ENCODE measurements at regions not wholly inside any gene's neighbourhood (a gene's known extent, or its start where the extent isn't known, plus 50 kb on each side); places are given as distances from the start of the nearest gene placed in this dataset.

GRCh38 chr19:29324717-29325116, 111.8 kb upstream of the UQCRFS1 start:
- ChIA-PET CTCF (no interaction called here), POLR2A (no interaction called here)
- no peak for ATAC-seq
- no TSS peak for BruUV-seq (replicated peaks)
- Histone ChIP-seq H3K27ac (ENCODE audit: low read length) (no peak overlapping the region), H3K9me3 (ENCODE audit: control insufficient read depth, insufficient read depth, low read depth, low read length) (no peaks in the 10 kb centered on the region), H3K4me3 (ENCODE audit: low read depth in 2 of 2, low read length in 2 of 2) (no peak overlapping the region), H3K27me3 (ENCODE audit: control insufficient read depth, insufficient read depth, low read length) (peaks cover 24% of the 10 kb centered on the region), H3K4me1 (ENCODE audit: control insufficient read depth, insufficient read depth, low read length) (no peaks in the 10 kb centered on the region), H3K36me3 (ENCODE audit: control insufficient read depth, insufficient read depth, low read length) (no peaks in the 10 kb centered on the region)
- TF ChIP-seq POLR2AphosphoS5 (IDR thresholded peaks at IDR 0.05; ENCODE audit: low read depth, low read length) (no peak), TCF7L2 (IDR thresholded peaks at IDR 0.05; ENCODE audit: low read depth, low read length) (no peak), REST (IDR thresholded peaks at IDR 0.05; ENCODE audit: insufficient read depth in 1 of 2, low read depth in 2 of 2, low read length in 1 of 2) (no peak), SIN3A (IDR thresholded peaks at IDR 0.05; ENCODE audit: borderline replicate concordance, insufficient read depth, low read depth, low read length) (no peak), CTCF (IDR thresholded peaks at IDR 0.05) (no peak)
- in situ Hi-C loops (cut with HindIII; ENCODE audit: low pct_unique_long_range_greater_than_20kb, low sequenced_read_pairs) = no loop called here
- intact Hi-C loops (cut with micrococcal nuclease; ENCODE audit: unreplicated experiment) = no loop called here
- DNase-seq (ENCODE audit: low read depth, low spot score) = no peak

GRCh38 chr19:29325241-29325975, 112.5 kb upstream of the UQCRFS1 start:
- in situ Hi-C loops (cut with HindIII; ENCODE audit: low pct_unique_long_range_greater_than_20kb, low sequenced_read_pairs) (no loop called here), intact Hi-C loops (cut with micrococcal nuclease; ENCODE audit: unreplicated experiment) (no loop called here)
- Histone ChIP-seq H3K27me3 (ENCODE audit: control insufficient read depth, insufficient read depth, low read length) (peaks cover 18% of the 10 kb centered on the region), H3K36me3 (ENCODE audit: control insufficient read depth, insufficient read depth, low read length) (no peaks in the 10 kb centered on the region), H3K4me1 (ENCODE audit: control insufficient read depth, insufficient read depth, low read length) (no peaks in the 10 kb centered on the region), H3K9me3 (ENCODE audit: control insufficient read depth, insufficient read depth, low read depth, low read length) (no peaks in the 10 kb centered on the region), H3K27ac (ENCODE audit: low read length) (no peak overlapping the region), H3K4me3 (ENCODE audit: low read depth in 2 of 2, low read length in 2 of 2) (no peak overlapping the region)
- no TSS peak for BruUV-seq (replicated peaks)
- TF ChIP-seq POLR2AphosphoS5 (IDR thresholded peaks at IDR 0.05; ENCODE audit: low read depth, low read length) (no peak), REST (IDR thresholded peaks at IDR 0.05; ENCODE audit: insufficient read depth in 1 of 2, low read depth in 2 of 2, low read length in 1 of 2) (no peak), SIN3A (IDR thresholded peaks at IDR 0.05; ENCODE audit: borderline replicate concordance, insufficient read depth, low read depth, low read length) (no peak), TCF7L2 (IDR thresholded peaks at IDR 0.05; ENCODE audit: low read depth, low read length) (no peak), CTCF (IDR thresholded peaks at IDR 0.05) (no peak)
- CTCF ChIA-PET = no interaction called here
- POLR2A ChIA-PET = no interaction called here
- DNase-seq (ENCODE audit: low read depth, low spot score) = no peak
- ATAC-seq = no peak
